ENCODE measurements at regions not wholly inside any gene's neighbourhood (a gene's known extent, or its start where the extent isn't known, plus 50 kb on each side); places are given as distances from the start of the nearest gene placed in this dataset.

DNA sequence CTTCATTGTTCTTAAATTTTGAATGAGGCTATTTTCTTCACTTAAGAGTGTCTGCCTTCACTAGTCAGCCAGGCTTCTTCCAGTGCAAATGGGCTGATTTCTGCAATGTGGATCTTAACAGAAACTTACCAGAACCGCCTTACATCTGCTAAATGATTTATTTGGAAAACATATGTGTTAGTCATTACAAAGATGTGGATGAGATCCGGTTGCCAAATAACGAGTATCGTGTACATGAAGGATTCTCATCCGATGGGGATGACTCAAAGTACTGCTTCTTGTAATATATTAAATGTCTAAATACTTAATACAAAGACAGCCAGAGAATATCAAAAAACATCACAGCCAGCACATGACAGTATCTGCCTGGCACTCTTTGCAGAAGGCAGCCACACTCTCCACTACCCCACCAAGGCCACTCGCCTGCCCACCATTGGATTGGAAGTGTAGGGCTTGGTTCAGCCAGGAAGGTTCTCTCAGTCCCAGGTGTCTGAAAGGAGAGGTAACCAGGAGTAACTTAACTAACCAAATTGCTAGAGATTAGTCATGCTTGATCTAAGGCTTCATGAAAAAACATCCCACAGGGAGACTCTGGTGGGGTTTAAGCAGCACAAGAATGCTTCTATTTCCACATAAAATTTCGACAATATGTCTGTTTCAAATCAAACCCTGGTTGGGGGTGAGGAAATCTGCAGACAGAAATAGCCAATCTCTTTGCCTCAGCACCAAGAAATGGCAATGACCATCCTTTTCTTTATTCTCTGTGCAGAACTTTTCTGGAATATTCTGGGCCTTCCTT is 174.8 kb downstream of the GADD45G start:
- no peaks in the 10 kb centered on the region for H3K27me3 ChIP-seq (ENCODE audit: control insufficient read depth, insufficient read depth, low read length)
- H3K36me3 ChIP-seq (replicated peaks; ENCODE audit: control insufficient read depth, insufficient read depth, low read length): no peaks in the 10 kb centered on the region
- no peak for DNase-seq

DNA sequence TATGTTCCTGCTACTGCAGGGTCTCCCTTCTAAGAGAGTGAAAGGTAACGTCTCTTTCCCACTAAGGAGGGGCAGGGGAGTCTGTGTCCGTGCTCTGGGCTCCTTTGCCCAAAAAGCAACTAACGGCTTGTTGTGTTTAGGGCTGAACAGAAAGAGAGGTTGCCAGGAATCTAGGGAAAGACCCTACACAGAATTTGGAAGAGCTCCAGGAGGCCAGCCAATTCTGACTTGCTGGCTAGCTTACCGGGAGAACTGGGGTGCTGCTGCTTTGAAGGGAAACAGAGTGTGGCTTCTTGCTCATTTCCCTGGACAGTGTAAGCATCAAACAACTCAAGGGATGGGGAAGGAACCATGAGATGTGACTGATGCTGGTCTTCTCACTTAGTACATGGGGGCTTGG is 176.1 kb downstream of the GADD45G start:
- H3K36me3 ChIP-seq (replicated peaks; ENCODE audit: control insufficient read depth, insufficient read depth, low read length): no peaks in the 10 kb centered on the region
- no peak for DNase-seq
- no peaks in the 10 kb centered on the region for H3K27me3 ChIP-seq (ENCODE audit: control insufficient read depth, insufficient read depth, low read length)
- H3K4me3 ChIP-seq (ENCODE audit: insufficient read depth, low read depth, low read length): no peak overlapping the region

More for the DNA sequence above, 174.8 kb downstream of the GADD45G start:
- no peak overlapping the region for H3K4me3 ChIP-seq (ENCODE audit: insufficient read depth, low read depth, low read length)

DNA sequence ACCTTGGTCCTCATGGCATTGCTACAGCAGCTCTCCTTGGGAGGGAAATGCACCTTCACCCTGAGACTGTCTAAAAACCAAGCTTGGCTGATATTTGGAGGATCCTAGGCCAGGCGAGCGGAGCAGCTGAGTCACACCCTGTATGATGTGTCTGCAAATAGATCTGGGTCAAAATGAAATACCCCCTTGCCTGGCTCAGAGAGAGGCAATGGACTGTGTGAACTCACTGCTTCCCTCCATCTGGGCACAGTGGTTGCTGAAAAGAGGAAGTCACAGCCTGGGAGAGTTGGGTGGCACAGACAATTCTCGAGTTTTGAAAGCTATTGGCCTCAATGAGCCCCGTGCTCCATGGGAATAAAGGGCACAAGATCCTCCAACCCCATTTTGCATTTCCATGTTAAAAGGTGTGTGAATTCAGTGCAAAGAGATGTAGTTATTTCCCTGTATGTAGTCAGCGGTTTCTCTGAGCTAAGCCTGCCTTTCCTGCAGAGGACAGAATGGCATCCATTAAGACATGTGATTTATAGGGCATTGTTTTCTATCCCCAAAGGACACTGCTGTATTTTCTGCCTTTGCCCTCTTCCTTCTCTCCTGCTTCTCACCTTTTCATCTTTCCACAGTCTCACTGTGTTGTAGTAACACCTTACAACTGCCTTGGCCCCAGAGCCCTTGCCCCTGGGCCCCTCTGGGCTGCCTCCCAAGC is 177.2 kb downstream of the GADD45G start:
- H3K4me3 ChIP-seq (ENCODE audit: insufficient read depth, low read depth, low read length): no peak overlapping the region
- H3K36me3 ChIP-seq (replicated peaks; ENCODE audit: control insufficient read depth, insufficient read depth, low read length): no peaks in the 10 kb centered on the region
- no peaks in the 10 kb centered on the region for H3K27me3 ChIP-seq (ENCODE audit: control insufficient read depth, insufficient read depth, low read length)
- DNase-seq: no peak

- Histone ChIP-seq H3K4me3 (ENCODE audit: insufficient read depth, low read depth, low read length) (no peak overlapping the region), H3K27me3 (ENCODE audit: control insufficient read depth, insufficient read depth, low read length) (no peaks in the 10 kb centered on the region; the same call in 1 of the 2 replicates), H3K36me3 (replicated peaks; ENCODE audit: control insufficient read depth, insufficient read depth, low read length) (no peaks in the 10 kb centered on the region)
- no peak for DNase-seq
These were observed 181.8 kb downstream of the GADD45G start for GRCh38 chr9:89786655-89787054.

DNA sequence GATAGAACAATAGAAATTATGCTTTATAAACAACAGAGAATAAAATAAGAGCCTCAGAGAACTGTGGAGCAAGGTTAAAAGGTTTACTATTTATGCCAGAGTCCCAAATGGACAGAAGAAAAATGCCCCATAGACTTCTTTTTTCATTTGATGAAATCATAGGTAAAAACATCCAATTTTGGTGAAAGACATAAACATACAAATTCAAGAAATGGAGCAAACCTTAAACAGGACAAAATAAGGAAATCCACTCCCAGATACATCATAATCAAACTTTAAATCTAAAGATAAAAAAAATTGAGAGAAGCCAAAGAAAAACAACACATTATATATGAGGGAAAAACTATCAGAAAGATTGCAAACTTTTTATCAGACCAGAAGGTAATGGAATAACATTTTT is 182.8 kb downstream of the GADD45G start:
- Histone ChIP-seq H3K27me3 (ENCODE audit: control insufficient read depth, insufficient read depth, low read length) (no peaks in the 10 kb centered on the region; the same call in 1 of the 2 replicates), H3K4me3 (ENCODE audit: insufficient read depth, low read depth, low read length) (no peak overlapping the region), H3K36me3 (replicated peaks; ENCODE audit: control insufficient read depth, insufficient read depth, low read length) (no peaks in the 10 kb centered on the region)
- DNase-seq: no peak

DNA sequence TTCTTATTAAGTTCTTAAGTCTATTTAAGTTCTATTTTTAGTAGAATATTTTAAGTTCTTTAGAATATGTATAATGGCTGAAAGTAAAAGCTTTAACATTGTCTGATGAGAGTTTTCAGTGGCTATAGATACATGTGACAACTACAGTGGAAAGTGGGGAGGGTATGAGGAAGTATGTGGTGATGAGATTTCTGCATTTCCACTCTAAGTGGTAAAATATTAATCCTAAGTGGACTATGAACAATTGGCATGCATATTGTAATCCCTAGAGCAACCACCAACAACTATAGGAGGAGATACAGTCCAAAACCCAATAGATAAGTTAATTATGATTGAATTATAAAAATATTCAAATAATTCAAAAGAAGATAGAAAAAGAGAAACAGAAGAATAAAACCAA is 183.6 kb downstream of the GADD45G start:
- Histone ChIP-seq H3K4me3 (ENCODE audit: insufficient read depth, low read depth, low read length) (no peak overlapping the region), H3K36me3 (replicated peaks; ENCODE audit: control insufficient read depth, insufficient read depth, low read length) (no peaks in the 10 kb centered on the region), H3K27me3 (ENCODE audit: control insufficient read depth, insufficient read depth, low read length) (no peaks in the 10 kb centered on the region; the same call in 1 of the 2 replicates)
- DNase-seq: no peak

- no peak for DNase-seq
- H3K27me3 ChIP-seq (ENCODE audit: control insufficient read depth, insufficient read depth, low read length): no peaks in the 10 kb centered on the region; the same call in 1 of the 2 replicates
- no peak overlapping the region for H3K4me3 ChIP-seq (ENCODE audit: insufficient read depth, low read depth, low read length)
- H3K36me3 ChIP-seq (replicated peaks; ENCODE audit: control insufficient read depth, insufficient read depth, low read length): no peaks in the 10 kb centered on the region
These were observed 185.2 kb downstream of the GADD45G start for GRCh38 chr9:89789922-89790510.

GRCh38 chr9:89790542-89791109 is 185.8 kb downstream of the GADD45G start:
- no peaks in the 10 kb centered on the region; the same call in 1 of the 2 replicates for H3K27me3 ChIP-seq (ENCODE audit: control insufficient read depth, insufficient read depth, low read length)
- no peak overlapping the region for H3K4me3 ChIP-seq (ENCODE audit: insufficient read depth, low read depth, low read length)
- no peak for DNase-seq
- H3K36me3 ChIP-seq (replicated peaks; ENCODE audit: control insufficient read depth, insufficient read depth, low read length): no peaks in the 10 kb centered on the region

GRCh38 chr9:89791754-89792153 is 186.9 kb downstream of the GADD45G start:
- peak; percentile 38 for DNase-seq
- Histone ChIP-seq H3K27me3 (ENCODE audit: control insufficient read depth, insufficient read depth, low read length) (no peaks in the 10 kb centered on the region; the same call in 1 of the 2 replicates), H3K4me3 (ENCODE audit: insufficient read depth, low read depth, low read length) (no peak overlapping the region), H3K36me3 (replicated peaks; ENCODE audit: control insufficient read depth, insufficient read depth, low read length) (no peaks in the 10 kb centered on the region)

DNA sequence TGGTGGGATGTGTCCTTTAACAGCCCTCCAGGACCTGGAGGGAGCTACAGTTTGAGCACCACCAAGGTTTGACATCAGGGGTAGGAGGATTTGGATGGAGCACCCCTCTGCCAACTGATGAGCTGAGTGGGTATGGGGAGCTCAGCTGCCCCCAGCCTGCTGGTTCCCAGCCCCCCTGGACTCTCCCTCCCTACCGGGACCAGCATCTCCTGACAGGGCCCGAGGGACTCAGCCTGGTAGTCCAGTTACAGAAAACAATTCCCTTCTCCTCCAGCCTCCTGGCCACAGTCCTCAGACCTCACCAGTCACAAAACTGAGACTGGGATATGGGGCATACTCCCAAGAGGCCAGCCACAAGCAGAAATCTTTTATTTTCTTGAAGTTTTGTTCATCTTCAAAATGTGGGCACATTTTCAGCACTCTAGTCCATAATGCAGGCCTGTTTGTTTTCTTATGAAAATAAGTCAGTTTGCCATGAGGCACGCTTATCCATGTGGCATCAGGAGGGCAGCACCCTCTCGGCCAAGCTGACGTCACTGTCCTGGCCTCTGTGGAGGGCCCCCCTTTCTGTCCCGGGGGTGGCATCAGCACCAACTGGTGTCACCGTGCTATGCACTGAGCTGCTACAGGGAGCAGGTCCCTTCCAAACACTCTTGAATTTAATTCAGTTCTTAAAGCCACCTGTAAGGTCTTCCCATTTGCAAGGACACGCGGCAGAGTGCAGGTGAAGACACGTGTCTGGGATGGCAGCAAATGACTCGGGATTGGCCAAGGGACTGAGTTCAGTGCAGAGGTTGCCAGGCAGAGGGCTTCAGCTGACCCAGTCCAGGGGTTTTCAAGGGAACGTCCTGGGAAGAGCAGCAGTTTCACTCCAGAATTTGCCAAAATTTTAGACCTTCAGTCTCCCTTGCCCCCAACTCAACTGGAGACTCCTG is 187.6 kb downstream of the GADD45G start:
- H3K27me3 ChIP-seq (ENCODE audit: control insufficient read depth, insufficient read depth, low read length): no peaks in the 10 kb centered on the region; the same call in 1 of the 2 replicates
- no peak for DNase-seq
- H3K4me3 ChIP-seq (ENCODE audit: insufficient read depth, low read depth, low read length): no peak overlapping the region
- no peaks in the 10 kb centered on the region for H3K36me3 ChIP-seq (replicated peaks; ENCODE audit: control insufficient read depth, insufficient read depth, low read length)

DNA sequence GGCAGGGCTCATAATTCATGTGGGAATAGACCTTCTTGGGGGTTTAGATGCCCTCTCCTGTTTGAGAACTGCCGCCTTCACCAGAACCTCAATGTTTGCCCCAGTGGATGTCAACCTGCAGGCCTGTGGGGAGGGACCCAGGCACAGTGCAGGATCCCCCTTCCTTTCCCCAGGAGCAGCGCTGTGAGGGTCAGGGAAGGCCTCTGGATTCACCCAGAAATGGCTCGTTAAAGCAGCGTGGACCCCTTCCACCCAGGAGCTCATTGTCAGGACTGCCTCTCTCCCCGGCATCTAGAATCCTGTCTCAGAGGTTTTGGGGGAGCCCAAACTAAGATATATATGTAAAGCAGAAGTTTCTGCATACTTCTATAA is 188.3 kb downstream of the GADD45G start:
- Histone ChIP-seq H3K4me3 (ENCODE audit: insufficient read depth, low read depth, low read length) (no peak overlapping the region), H3K27me3 (ENCODE audit: control insufficient read depth, insufficient read depth, low read length) (no peaks in the 10 kb centered on the region; the same call in 1 of the 2 replicates), H3K36me3 (replicated peaks; ENCODE audit: control insufficient read depth, insufficient read depth, low read length) (no peaks in the 10 kb centered on the region)
- no peak for DNase-seq

- H3K4me3 ChIP-seq (ENCODE audit: insufficient read depth, low read depth, low read length): no peak overlapping the region
These were observed 188.7 kb downstream of the GADD45G start for GRCh38 chr9:89793551-89793950.

DNA sequence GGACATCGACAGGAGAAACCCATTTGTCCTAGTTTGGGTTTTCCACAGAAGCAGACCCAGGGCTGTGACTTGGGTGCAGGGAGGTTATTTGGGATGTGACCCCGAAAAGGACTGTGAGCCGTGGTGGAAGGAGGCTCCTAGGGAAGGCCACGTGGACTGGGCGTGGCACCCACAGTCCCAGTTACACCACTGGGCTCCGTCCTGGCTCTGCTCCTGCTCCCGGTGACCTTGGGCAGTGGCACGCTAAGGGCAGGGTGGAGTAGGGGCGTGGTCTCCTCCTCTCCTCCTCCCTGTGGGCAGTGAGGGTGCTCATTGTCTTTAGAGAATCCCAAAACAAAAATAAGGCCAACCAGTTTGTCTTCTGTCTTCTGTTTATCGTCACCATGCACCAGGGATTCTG is 190.1 kb downstream of the GADD45G start:
- no peak for DNase-seq
- Histone ChIP-seq H3K36me3 (replicated peaks; ENCODE audit: control insufficient read depth, insufficient read depth, low read length) (no peaks in the 10 kb centered on the region), H3K27me3 (ENCODE audit: control insufficient read depth, insufficient read depth, low read length) (no peaks in the 10 kb centered on the region), H3K4me3 (ENCODE audit: insufficient read depth, low read depth, low read length) (no peak overlapping the region)

More at GRCh38 chr9:89793551-89793950, 188.7 kb downstream of the GADD45G start:
- Histone ChIP-seq H3K27me3 (ENCODE audit: control insufficient read depth, insufficient read depth, low read length) (no peaks in the 10 kb centered on the region; the same call in 1 of the 2 replicates), H3K36me3 (replicated peaks; ENCODE audit: control insufficient read depth, insufficient read depth, low read length) (no peaks in the 10 kb centered on the region)
- DNase-seq: no peak
